ENCODE measurements at regions not wholly inside any gene's neighbourhood (a gene's known extent, or its start where the extent isn't known, plus 50 kb on each side); places are given as distances from the start of the nearest gene placed in this dataset.

DNA sequence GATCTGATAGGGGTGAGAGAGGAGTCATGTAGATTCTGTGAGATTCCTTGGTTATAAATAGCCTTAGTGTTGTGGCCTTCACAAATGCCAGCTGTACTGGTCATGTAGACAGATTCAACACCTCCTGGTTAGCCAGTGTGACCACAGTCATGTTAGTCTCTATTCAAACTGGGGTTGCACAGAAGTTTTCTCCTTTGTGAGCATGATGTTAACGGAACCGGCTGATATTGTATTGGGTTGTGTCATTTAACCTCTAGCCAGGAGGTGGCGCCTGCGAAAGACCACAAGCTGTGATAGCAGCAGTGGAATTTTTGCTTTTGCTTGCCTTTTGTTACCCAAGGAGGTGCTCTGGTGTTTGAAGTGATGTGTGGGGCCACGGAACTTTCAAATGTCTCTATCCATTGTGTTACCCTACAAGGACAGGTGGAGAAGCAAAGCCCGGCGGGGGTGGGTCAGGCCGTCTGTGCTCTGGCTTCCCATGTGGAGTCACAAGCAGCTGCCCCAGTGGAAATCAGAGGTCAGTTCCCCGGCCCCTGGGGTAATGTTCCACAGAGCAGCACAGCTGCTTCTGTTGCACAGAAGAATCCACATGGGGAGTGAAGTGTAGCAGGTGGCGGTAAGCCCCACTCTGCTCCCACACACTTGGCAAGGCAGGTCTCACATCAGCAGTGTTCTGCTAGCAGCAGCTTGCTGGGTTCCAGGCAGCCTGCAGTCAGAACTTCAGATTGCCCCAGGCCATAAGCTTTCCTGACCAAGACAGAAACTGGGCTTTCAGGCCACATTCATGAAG, 112.6 kb downstream of the ADAMTS1 start (continued):
- TF ChIP-seq RAD21 (IDR thresholded peaks at IDR 0.05 in 1 of 2, conservative IDR thresholded peaks at IDR 0.05 in 1 of 2; ENCODE audit: low read depth in 2 of 2, low read length in 2 of 2): peak; percentile 36 to 53; a peak in 3 of 4 replicates
- TF ChIP-seq, protein P1, sequence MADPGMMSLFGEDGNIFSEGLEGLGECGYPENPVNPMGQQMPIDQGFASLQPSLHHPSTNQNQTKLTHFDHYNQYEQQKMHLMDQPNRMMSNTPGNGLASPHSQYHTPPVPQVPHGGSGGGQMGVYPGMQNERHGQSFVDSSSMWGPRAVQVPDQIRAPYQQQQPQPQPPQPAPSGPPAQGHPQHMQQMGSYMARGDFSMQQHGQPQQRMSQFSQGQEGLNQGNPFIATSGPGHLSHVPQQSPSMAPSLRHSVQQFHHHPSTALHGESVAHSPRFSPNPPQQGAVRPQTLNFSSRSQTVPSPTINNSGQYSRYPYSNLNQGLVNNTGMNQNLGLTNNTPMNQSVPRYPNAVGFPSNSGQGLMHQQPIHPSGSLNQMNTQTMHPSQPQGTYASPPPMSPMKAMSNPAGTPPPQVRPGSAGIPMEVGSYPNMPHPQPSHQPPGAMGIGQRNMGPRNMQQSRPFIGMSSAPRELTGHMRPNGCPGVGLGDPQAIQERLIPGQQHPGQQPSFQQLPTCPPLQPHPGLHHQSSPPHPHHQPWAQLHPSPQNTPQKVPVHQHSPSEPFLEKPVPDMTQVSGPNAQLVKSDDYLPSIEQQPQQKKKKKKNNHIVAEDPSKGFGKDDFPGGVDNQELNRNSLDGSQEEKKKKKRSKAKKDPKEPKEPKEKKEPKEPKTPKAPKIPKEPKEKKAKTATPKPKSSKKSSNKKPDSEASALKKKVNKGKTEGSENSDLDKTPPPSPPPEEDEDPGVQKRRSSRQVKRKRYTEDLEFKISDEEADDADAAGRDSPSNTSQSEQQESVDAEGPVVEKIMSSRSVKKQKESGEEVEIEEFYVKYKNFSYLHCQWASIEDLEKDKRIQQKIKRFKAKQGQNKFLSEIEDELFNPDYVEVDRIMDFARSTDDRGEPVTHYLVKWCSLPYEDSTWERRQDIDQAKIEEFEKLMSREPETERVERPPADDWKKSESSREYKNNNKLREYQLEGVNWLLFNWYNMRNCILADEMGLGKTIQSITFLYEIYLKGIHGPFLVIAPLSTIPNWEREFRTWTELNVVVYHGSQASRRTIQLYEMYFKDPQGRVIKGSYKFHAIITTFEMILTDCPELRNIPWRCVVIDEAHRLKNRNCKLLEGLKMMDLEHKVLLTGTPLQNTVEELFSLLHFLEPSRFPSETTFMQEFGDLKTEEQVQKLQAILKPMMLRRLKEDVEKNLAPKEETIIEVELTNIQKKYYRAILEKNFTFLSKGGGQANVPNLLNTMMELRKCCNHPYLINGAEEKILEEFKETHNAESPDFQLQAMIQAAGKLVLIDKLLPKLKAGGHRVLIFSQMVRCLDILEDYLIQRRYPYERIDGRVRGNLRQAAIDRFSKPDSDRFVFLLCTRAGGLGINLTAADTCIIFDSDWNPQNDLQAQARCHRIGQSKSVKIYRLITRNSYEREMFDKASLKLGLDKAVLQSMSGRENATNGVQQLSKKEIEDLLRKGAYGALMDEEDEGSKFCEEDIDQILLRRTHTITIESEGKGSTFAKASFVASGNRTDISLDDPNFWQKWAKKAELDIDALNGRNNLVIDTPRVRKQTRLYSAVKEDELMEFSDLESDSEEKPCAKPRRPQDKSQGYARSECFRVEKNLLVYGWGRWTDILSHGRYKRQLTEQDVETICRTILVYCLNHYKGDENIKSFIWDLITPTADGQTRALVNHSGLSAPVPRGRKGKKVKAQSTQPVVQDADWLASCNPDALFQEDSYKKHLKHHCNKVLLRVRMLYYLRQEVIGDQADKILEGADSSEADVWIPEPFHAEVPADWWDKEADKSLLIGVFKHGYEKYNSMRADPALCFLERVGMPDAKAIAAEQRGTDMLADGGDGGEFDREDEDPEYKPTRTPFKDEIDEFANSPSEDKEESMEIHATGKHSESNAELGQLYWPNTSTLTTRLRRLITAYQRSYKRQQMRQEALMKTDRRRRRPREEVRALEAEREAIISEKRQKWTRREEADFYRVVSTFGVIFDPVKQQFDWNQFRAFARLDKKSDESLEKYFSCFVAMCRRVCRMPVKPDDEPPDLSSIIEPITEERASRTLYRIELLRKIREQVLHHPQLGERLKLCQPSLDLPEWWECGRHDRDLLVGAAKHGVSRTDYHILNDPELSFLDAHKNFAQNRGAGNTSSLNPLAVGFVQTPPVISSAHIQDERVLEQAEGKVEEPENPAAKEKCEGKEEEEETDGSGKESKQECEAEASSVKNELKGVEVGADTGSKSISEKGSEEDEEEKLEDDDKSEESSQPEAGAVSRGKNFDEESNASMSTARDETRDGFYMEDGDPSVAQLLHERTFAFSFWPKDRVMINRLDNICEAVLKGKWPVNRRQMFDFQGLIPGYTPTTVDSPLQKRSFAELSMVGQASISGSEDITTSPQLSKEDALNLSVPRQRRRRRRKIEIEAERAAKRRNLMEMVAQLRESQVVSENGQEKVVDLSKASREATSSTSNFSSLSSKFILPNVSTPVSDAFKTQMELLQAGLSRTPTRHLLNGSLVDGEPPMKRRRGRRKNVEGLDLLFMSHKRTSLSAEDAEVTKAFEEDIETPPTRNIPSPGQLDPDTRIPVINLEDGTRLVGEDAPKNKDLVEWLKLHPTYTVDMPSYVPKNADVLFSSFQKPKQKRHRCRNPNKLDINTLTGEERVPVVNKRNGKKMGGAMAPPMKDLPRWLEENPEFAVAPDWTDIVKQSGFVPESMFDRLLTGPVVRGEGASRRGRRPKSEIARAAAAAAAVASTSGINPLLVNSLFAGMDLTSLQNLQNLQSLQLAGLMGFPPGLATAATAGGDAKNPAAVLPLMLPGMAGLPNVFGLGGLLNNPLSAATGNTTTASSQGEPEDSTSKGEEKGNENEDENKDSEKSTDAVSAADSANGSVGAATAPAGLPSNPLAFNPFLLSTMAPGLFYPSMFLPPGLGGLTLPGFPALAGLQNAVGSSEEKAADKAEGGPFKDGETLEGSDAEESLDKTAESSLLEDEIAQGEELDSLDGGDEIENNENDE (IDR thresholded peaks at IDR 0.05; ENCODE audit: insufficient replicate concordance, low read length): no peak
- peak; percentile 20; the same call in 1 of the 2 replicates for TF ChIP-seq SRF (IDR thresholded peaks at IDR 0.05; ENCODE audit: low read depth, low read length)
- peak; percentile 75 for TF ChIP-seq TEAD4 (IDR thresholded peaks at IDR 0.05; ENCODE audit: low read depth, low read length)

All from H1 (cell line).